ENCODE measurements at regions not wholly inside any gene's neighbourhood (a gene's known extent, or its start where the extent isn't known, plus 50 kb on each side); places are given as distances from the start of the nearest gene placed in this dataset.
"Not testable (repeated sequence)": the region's sequence is repeated elsewhere in the genome, so short reads cannot be mapped to it uniquely, and the experiment has no call there.

GRCh38 chr4:4666693-4667621 lies 125.1 kb upstream of the STX18 start:
- DNase-seq (ENCODE audit: low read depth in 2 of 2) = no peak

GRCh38 chr4:4666187-4666586 lies 124.3 kb upstream of the STX18 start:
- DNase-seq (ENCODE audit: low read depth in 2 of 2) = no peak

GRCh38 chr4:4664234-4664633 lies 122.4 kb upstream of the STX18 start:
- DNase-seq (ENCODE audit: low read depth in 2 of 2) = no peak

DNA sequence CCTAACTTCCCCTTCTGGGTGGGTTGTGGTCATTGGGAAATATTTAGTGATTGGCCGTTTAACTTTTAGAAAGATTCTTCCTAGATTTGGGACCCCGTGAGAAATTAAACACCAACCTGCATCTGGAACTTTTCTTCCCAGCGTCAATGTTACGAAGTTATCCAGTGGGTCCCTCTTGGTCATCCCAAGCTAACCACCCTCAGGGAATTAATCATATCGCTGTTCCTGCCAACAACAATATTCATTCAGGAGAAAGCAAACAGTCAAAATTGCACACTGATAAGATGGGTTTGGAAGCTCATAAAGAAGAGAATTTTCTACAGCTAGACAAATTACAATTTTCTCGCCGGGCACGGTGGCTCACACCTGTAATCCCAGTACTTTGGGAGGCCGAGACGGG lies 121.2 kb upstream of the STX18 start:
- DNase-seq (ENCODE audit: low read depth in 2 of 2) = no peak

DNA sequence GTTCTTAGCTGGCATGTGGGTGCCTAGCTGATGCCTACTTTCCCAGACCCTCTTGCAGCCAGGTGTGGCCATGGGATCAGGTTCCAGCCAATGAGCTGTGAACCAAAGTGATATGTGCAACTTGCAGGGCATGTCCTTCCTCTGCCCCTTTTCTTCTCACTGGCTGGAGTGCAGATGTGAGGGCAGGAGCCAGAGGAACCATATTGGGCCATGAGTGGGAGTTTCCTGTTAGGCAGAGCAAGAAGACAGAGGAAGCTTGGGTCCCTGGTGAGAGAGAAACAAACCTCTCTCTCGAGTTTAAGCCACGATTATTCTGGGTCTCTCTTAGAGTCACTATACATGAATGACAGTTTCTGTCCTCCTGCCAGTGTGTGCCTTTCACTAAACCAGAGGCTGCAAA lies 120.4 kb upstream of the STX18 start:
- DNase-seq (ENCODE audit: low read depth in 2 of 2) = no peak

- DNase-seq (ENCODE audit: low read depth in 2 of 2) = no peak
Measured at GRCh38 chr4:4659871-4660651, 118.2 kb upstream of the STX18 start.

GRCh38 chr4:4658052-4658451 lies 116.2 kb upstream of the STX18 start:
- no peak for DNase-seq (ENCODE audit: low read depth in 2 of 2)

GRCh38 chr4:4656977-4657376 lies 115.1 kb upstream of the STX18 start:
- DNase-seq (ENCODE audit: low read depth in 2 of 2) = no peak

- DNase-seq (ENCODE audit: low read depth in 2 of 2) = no peak
Measured at GRCh38 chr4:4655901-4656300, 114.1 kb upstream of the STX18 start.

DNA sequence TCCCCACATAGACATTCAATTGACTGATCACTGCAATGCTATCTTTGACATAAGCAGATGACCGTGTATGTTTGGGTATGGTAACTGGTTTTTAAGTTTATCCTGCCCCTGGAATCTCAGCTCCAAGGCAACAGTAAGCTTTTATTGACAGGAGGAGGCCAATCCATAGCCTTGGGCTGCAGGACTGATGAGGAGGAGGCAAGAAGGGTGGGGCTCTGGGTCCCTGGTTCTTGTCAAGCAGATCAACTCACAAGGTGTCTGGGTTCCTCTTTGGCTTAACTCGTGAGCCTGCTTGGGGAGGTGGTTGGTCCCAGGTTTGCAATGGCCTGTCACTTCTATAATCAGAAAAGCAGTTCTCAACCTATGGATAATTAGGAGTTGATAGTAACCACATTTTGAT lies 113.2 kb upstream of the STX18 start:
- DNase-seq (ENCODE audit: low read depth in 2 of 2) = no peak

DNA sequence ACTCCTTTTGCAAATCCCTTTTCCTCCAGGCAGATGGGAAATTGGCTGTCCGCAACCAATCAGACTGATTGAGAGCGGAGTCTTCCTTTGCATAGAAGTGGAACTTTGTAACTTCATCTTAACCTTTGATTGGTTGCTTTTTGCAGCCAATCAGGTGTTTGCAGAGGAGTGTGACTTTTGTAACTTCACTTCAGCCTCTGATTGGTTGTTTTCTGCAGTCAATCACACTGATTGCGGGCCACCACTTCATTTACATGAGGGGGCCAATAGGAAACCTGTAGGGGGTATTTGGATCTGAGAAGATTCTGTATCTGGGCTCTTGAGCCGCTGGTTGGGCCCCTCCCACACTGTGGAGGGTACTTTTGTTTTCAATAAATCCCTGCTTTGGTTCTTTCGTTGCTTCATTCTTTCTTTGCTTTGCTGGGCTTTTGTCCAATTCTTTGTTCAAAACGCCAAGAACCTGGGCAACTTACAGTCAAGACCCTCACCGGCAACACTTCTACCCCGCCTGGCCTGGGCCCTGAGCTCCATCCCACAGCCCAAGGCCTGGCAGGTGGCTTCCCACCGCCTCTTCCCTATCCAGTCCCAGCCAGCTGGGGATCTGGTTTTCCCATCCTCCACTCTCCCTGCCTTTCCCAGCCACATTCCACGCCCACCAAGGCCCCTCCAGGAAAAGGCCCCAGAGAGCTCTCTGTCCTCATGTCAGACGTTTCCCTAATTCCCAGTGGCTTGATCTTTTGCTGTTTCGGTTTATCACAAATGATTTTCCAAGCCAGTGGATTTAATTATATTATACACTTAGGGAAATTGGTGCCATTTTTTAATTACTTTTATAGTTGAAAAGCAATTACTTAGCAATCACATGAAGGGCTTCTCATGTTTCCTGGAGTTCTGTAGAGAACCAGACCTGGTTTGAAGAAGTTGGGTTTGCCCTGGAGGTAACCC lies 110.2 kb upstream of the STX18 start:
- no peak for DNase-seq (ENCODE audit: low read depth in 2 of 2)

DNA sequence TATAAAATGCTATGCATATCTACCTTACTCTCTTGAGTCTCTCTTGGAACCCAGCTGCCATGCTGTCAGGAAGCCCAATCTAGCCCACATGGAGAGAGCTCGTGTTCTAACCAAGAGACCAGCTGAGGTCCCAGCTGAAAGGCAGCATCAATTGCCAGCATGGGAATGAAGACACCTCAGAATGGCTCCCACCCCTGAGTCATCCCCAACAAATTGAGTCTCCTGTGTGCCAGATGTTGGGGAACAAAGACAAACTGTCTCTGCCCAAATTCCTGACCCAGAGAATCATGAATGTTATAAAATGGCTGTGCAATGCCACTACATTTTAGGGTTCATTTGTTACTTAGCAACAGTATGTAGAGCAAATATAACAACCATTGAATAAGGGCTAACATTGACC lies 105.2 kb upstream of the STX18 start:
- no peak for DNase-seq (ENCODE audit: low read depth in 2 of 2)

DNA sequence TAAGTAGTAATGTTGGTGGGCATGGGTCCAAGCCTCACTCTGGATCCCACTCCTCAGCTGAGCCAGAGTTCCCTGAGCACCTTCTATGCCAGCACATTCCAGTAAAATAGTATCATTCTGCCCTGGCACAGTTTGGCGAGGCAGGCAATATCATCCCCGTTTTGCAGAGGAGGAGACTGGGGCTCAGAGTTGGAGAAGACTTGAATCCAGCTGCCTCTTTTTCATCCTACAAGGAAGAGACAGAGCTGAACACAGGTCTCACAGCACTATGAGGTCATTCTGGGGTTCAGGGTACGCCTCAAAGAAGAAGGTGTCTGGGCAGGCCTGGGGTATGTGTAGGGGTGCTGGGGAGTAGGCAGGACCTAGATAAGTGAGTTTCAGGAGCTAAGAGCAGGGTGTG lies 103.9 kb upstream of the STX18 start:
- no peak for DNase-seq (ENCODE audit: low read depth in 2 of 2)

GRCh38 chr4:4644277-4644676 lies 102.4 kb upstream of the STX18 start:
- DNase-seq (ENCODE audit: low read depth in 2 of 2) = not testable (repeated sequence)

DNA sequence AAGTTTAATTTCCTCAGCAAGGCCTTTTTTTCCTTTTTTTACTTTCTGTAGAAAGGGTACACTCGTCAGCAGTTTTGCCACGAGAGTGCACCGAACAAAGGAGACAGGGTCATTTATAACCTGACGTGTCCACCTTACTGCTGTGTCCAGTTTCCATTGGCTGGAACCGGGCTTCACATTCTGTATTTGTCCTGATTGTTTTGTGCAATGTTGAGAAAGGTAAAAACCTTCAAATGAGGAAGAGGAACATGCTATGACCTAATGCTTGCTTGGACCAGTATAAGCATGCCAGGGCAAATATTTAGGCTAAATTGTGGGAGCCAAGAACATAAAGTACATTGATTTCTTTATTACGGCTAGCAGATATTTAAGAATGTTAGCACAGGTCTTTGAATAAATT lies 101.9 kb upstream of the STX18 start:
- DNase-seq (ENCODE audit: low read depth in 2 of 2) = not testable (repeated sequence)

DNA sequence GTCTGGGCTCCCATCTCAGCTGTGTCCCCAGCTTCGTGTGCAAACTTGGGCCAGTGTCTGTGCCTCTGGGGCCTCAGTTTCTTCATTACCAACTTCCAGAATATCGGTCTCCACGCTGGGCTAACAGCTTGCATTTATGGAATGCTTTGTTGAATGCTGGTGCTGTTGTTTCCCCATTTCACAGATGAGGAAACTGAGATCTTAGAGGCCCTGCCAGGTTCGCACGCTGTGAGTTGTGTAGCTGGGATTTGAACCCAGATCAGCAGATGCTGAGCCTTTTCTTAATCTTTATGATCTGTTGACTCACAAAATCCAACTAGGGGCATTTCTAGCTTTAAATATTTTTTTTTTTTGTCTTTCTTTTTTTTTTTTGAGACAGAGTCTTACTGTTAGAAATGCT lies 101.5 kb upstream of the STX18 start:
- DNase-seq (ENCODE audit: low read depth in 2 of 2) = no peak

GRCh38 chr4:4642496-4643000 lies 100.7 kb upstream of the STX18 start:
- DNase-seq (ENCODE audit: low read depth in 2 of 2) = no peak

GRCh38 chr4:4641661-4642495 lies 100.0 kb upstream of the STX18 start:
- DNase-seq (ENCODE audit: low read depth in 2 of 2) = no peak

GRCh38 chr4:4641254-4641653 lies 99.4 kb upstream of the STX18 start:
- no peak for DNase-seq (ENCODE audit: low read depth in 2 of 2)

DNA sequence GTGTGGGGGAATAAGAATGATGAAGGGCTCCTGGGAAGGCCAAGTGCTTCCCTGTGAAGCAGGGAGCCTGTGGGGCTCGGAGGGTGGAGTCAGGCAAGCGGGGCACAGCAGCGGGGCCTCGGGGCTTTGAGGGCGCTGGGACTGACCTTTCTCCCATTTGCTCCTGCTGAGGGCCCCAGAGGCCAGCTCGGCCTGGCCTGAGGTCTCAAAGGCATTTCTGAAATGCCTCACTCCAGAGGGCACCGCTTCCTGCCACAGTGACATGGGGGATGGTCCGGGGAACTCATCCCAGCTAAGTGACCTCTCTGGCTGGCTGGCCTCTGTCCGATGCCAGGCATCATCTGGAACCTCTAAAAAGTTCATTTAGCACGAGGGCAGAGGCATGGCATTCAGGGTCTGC lies 98.8 kb upstream of the STX18 start:
- no peak for DNase-seq (ENCODE audit: low read depth in 2 of 2)

DNA sequence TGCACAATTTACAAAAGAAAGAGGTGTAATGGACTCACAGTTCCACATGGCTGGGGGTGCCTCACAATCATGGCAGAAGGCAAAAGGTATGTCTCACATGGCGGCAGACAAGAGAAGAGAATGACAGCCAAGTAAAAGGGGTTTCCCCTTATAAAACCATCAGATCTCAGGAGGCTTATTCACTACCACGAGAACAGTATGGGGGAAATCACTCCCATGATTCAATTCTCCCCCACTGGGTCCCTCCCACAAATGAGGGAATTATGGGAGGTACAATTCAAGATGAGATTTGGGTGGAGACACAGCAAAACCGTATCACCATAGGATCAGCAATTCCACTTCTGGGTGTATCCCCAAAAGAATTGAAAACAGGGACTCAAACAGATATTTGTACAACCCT lies 97.5 kb upstream of the STX18 start:
- DNase-seq (ENCODE audit: low read depth in 2 of 2) = no peak

Data from stimulated activated CD4-positive, alpha-beta T cell treated with anti-CD3 and anti-CD28 coated beads, Interleukin-15, amount 100 ng/mL, for 48 hours (primary cell).